IPS DF 6.9 (cell line): ENCODE measurements at regions not wholly inside any gene's neighbourhood (a gene's known extent, or its start where the extent isn't known, plus 50 kb on each side); places are given as distances from the start of the nearest gene placed in this dataset.
"Not testable (repeated sequence)": the region's sequence is repeated elsewhere in the genome, so short reads cannot be mapped to it uniquely, and the experiment has no call there.

Experiments
- DNase-seq: peaks from one replicate; pipeline ENCODE4 v3.0.0-alpha.2; 2013; ENCODE audit warnings: low read depth, low spot score
- H3K27ac ChIP-seq: one replicate; pipeline ENCODE4 v1.5.1; 2013; ENCODE audit warnings: low read length, control low read depth
- H3K27me3 ChIP-seq: 2 replicates; pipeline ENCODE4 v1.6.1; 2013; ENCODE audit warnings: mild to moderate bottlenecking, low read length; ENCODE audit not compliant: control insufficient read depth, insufficient read depth
- H3K36me3 ChIP-seq: 2 replicates; pipeline ENCODE4 v1.6.1; 2013; ENCODE audit warnings: low read length; ENCODE audit not compliant: control insufficient read depth, insufficient read depth
- H3K4me1 ChIP-seq: 2 replicates; pipeline ENCODE4 v1.6.1; 2013; ENCODE audit warnings: low read length; ENCODE audit not compliant: control insufficient read depth, insufficient read depth
- H3K4me3 ChIP-seq: 2 replicates; pipeline ENCODE4 v1.5.1; 2013; ENCODE audit warnings: mild to moderate bottlenecking, low read length
- H3K9me3 ChIP-seq: 2 replicates; pipeline ENCODE4 v1.6.1; 2013; ENCODE audit warnings: low read length, inconsistent platforms; ENCODE audit not compliant: control insufficient read depth, insufficient read depth
- WGBS: extraction: QIAGEN DNeasy Blood & Tissue Kit; methylation state at CpG from one replicate; pipeline ENCODE4 v1.1.7; 2013; ENCODE audit warnings: mixed read lengths, missing lambda C conversion rate; ENCODE audit not compliant: insufficient read length, insufficient coverage; 5-methylcytosine and 5-hydroxymethylcytosine counted together

- no peak overlapping the region for H3K27ac ChIP-seq
- no peaks in the 10 kb centered on the region for H3K9me3 ChIP-seq
- H3K4me1 ChIP-seq: no peaks in the 10 kb centered on the region
- no peak for DNase-seq
- no peaks in the 10 kb centered on the region for H3K27me3 ChIP-seq
- WGBS: no CpG with 5 or more reads among the region's 2 CpGs
- H3K36me3 ChIP-seq: no peaks in the 10 kb centered on the region
- no peak overlapping the region for H3K4me3 ChIP-seq
Observed at GRCh38 chr11:16584569-16584968, 153.9 kb upstream of the C11orf58 start.

GRCh38 chr11:16581078-16581477 is 157.4 kb upstream of the C11orf58 start:
- H3K27ac ChIP-seq, H3K27me3 ChIP-seq, H3K4me1 ChIP-seq, DNase-seq, H3K36me3 ChIP-seq, H3K4me3 ChIP-seq, H3K9me3 ChIP-seq: not testable (repeated sequence)
- no CpG with 5 or more reads among the region's 1 CpG for WGBS

DNA sequence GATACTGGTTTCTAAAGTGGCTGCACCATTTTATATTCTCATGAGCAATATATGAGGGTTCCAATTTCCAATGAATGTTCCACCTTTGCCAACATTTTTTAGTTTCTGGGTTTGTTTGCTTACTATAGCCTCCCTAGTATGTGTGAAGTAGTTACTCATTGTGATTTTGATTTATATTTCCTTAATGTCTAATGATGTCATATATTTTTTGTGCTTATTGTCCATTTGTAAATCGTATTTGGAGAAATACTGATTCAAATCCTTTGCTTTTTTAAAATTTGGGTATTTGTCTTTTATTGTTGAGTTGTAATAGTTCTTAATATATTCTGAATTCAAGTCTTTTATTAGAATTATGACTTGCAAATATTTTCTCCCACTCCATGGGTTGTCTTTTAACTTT is 161.0 kb upstream of the C11orf58 start:
- WGBS: no CpG with 5 or more reads among the region's 1 CpG

DNA sequence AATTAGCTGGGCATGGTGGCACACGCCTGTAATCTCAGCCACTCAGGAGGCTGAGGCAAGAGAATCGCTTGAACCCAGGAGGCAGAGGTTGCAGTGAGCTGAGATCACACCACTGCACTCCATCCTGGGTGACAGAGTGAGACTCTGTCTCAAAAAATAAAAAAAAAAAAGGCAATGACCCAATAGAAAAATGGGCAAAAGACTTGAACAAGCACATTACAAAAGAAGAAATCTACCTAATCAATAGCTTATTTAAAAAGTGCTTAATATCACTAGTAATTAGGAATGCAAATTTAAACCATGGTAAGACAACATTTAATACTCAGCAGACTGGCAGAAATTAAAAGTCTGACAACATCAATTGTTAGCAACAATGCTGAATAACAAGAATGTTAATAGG is 163.6 kb upstream of the C11orf58 start:
- H3K27me3 ChIP-seq, DNase-seq, H3K4me3 ChIP-seq, H3K27ac ChIP-seq, H3K36me3 ChIP-seq, H3K4me1 ChIP-seq, H3K9me3 ChIP-seq: not testable (repeated sequence)
- no CpG with 5 or more reads among the region's 2 CpGs for WGBS

More for the DNA sequence above, 161.0 kb upstream of the C11orf58 start:
- H3K4me3 ChIP-seq: no peak overlapping the region
- H3K36me3 ChIP-seq: no peaks in the 10 kb centered on the region
- no peak for DNase-seq
- H3K4me1 ChIP-seq: no peaks in the 10 kb centered on the region
- no peaks in the 10 kb centered on the region for H3K27me3 ChIP-seq
- no peak overlapping the region for H3K27ac ChIP-seq
- no peaks in the 10 kb centered on the region for H3K9me3 ChIP-seq

DNA sequence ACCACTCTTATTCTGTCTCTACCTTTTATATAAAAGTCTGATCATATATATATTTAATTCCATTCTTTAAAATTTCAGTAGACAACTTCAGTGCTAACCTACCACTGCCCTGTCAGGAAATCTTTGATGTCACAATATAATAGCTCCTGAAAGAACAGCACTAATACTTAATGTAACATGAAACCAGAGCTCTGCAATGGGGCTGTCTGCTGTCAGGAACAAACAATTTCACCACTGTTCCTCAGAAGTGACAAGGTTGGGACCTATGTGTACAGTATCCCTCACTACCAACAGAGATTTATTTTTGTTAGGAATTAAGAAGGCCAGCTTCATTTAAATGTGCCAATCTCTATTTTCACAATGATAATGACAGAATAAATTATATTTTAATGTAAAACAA is 165.5 kb upstream of the C11orf58 start:
- Histone ChIP-seq H3K4me1 (no peaks in the 10 kb centered on the region), H3K27ac (no peak overlapping the region), H3K9me3 (no peaks in the 10 kb centered on the region), H3K27me3 (no peaks in the 10 kb centered on the region), H3K36me3 (no peaks in the 10 kb centered on the region), H3K4me3 (no peak overlapping the region)
- DNase-seq: no peak

GRCh38 chr11:16561150-16561549 is 177.3 kb upstream of the C11orf58 start:
- Histone ChIP-seq H3K36me3 (no peaks in the 10 kb centered on the region), H3K4me1 (no peaks in the 10 kb centered on the region), H3K4me3 (no peak overlapping the region), H3K27ac (no peak overlapping the region), H3K27me3 (no peaks in the 10 kb centered on the region), H3K9me3 (no peaks in the 10 kb centered on the region)
- DNase-seq: no peak

- Histone ChIP-seq H3K27ac (no peak overlapping the region), H3K4me1 (no peaks in the 10 kb centered on the region), H3K27me3 (no peaks in the 10 kb centered on the region), H3K36me3 (no peaks in the 10 kb centered on the region), H3K9me3 (no peaks in the 10 kb centered on the region), H3K4me3 (no peak overlapping the region)
- WGBS: no CpG with 5 or more reads among the region's 1 CpG
- DNase-seq: no peak
Observed at GRCh38 chr11:16558494-16558893, 180.0 kb upstream of the C11orf58 start.

GRCh38 chr11:16555956-16556355 is 182.5 kb upstream of the C11orf58 start:
- Histone ChIP-seq H3K4me1 (no peaks in the 10 kb centered on the region), H3K27ac (no peak overlapping the region), H3K9me3 (no peaks in the 10 kb centered on the region), H3K36me3 (no peaks in the 10 kb centered on the region), H3K27me3 (no peaks in the 10 kb centered on the region), H3K4me3 (no peak overlapping the region)
- no peak for DNase-seq
- whole genome bisulfite sequencing: no CpG with 5 or more reads among the region's 2 CpGs

DNA sequence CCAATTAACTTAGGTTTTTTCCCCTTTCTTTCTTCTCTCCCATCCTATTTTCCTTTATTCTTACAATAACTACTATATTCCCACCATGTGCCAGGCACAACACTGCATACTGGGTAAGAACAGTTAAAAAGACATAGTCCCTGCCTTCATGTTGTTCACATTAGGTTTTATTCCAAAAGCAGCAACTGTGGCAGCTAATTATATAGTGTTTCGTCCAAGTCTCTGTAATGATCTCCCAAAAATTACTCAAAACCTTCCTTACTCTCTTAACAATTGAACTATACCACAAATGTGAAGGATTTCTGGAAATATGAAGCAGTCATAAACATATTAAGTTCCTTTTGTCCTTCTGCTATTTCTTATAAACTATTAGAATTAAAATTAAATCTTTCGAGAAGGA is 184.1 kb upstream of the C11orf58 start:
- no peaks in the 10 kb centered on the region for H3K27me3 ChIP-seq
- H3K27ac ChIP-seq: no peak overlapping the region
- DNase-seq: no peak
- no CpG with 5 or more reads among the region's 2 CpGs for WGBS
- H3K4me3 ChIP-seq: no peak overlapping the region
- no peaks in the 10 kb centered on the region for H3K4me1 ChIP-seq
- no peaks in the 10 kb centered on the region for H3K9me3 ChIP-seq
- no peaks in the 10 kb centered on the region for H3K36me3 ChIP-seq

GRCh38 chr11:16547879-16548278 is 190.6 kb upstream of the C11orf58 start:
- Histone ChIP-seq H3K4me1 (no peaks in the 10 kb centered on the region), H3K27me3 (no peaks in the 10 kb centered on the region), H3K4me3 (no peak overlapping the region), H3K27ac (no peak overlapping the region), H3K9me3 (no peaks in the 10 kb centered on the region), H3K36me3 (no peaks in the 10 kb centered on the region)
- WGBS: no CpG with 5 or more reads among the region's 4 CpGs
- no peak for DNase-seq

- Histone ChIP-seq H3K4me3 (no peak overlapping the region), H3K9me3 (no peaks in the 10 kb centered on the region), H3K36me3 (no peaks in the 10 kb centered on the region), H3K27me3 (no peaks in the 10 kb centered on the region), H3K27ac (no peak overlapping the region), H3K4me1 (no peaks in the 10 kb centered on the region)
- no CpG with 5 or more reads among the region's 1 CpG for WGBS
- no peak for DNase-seq
Observed at GRCh38 chr11:16543642-16544041, 187.3 kb upstream of the SOX6 start.
